ENCODE measurements at regions not wholly inside any gene's neighbourhood (a gene's known extent, or its start where the extent isn't known, plus 50 kb on each side); places are given as distances from the start of the nearest gene placed in this dataset.

- H3K4me1 ChIP-seq (replicated peaks in 1 of 2) = no peaks in the 10 kb centered on the region
- no peak for DNase-seq
- H3K27ac ChIP-seq = no peak overlapping the region
- no peak overlapping the region for H3K4me3 ChIP-seq
- WGBS, 4 donors = 88 to 99% (median 91%) methylated on average over 2 of the region's 2 CpGs
- H3K36me3 ChIP-seq (replicated peaks in 1 of 2) = no peaks in the 10 kb centered on the region
- no peaks in the 10 kb centered on the region for H3K27me3 ChIP-seq
- TF ChIP-seq CTCF (IDR thresholded peaks at IDR 0.05) (no peak), POLR2A (IDR thresholded peaks at IDR 0.05) (no peak)
- no peaks in the 10 kb centered on the region for H3K9me3 ChIP-seq (replicated peaks in 1 of 3)
- intact Hi-C loops (cut with DNase I) = no loop called here
Observed at GRCh38 chr5:146940295-146940694, 61.7 kb upstream of the PPP2R2B start.

GRCh38 chr5:146944019-146944418, 65.5 kb upstream of the PPP2R2B start:
- 89 to 96% (median 94%) methylated on average over 3 of the region's 3 CpGs for WGBS, 4 donors
- H3K4me1 ChIP-seq (replicated peaks in 1 of 2) = no peaks in the 10 kb centered on the region
- no peak overlapping the region for H3K4me3 ChIP-seq
- no peaks in the 10 kb centered on the region for H3K27me3 ChIP-seq
- no peak for DNase-seq
- H3K36me3 ChIP-seq (replicated peaks in 1 of 2) = no peaks in the 10 kb centered on the region
- no peaks in the 10 kb centered on the region for H3K9me3 ChIP-seq (replicated peaks in 1 of 3)
- no peak overlapping the region for H3K27ac ChIP-seq
- no peak for TF ChIP-seq CTCF (IDR thresholded peaks at IDR 0.05)
- TF ChIP-seq POLR2A (IDR thresholded peaks at IDR 0.05) = no peak
- intact Hi-C loops (cut with DNase I) = no loop called here

- no peak overlapping the region for H3K4me3 ChIP-seq
- H3K36me3 ChIP-seq (replicated peaks in 1 of 2) = no peaks in the 10 kb centered on the region
- 66 to 75% (median 73%) methylated on average over 4 of the region's 4 CpGs for WGBS, 4 donors
- no peak overlapping the region for H3K27ac ChIP-seq
- no peaks in the 10 kb centered on the region for H3K27me3 ChIP-seq
- intact Hi-C loops (cut with DNase I) = no loop called here
- H3K9me3 ChIP-seq (replicated peaks in 1 of 3) = no peaks in the 10 kb centered on the region
- TF ChIP-seq POLR2A (IDR thresholded peaks at IDR 0.05) = no peak
- TF ChIP-seq CTCF (IDR thresholded peaks at IDR 0.05) = no peak
- H3K4me1 ChIP-seq (replicated peaks in 1 of 2) = no peaks in the 10 kb centered on the region
- DNase-seq = no peak
Observed at GRCh38 chr5:146944764-146945616, 66.4 kb upstream of the PPP2R2B start.

- Histone ChIP-seq H3K9me3 (replicated peaks in 1 of 3) (no peaks in the 10 kb centered on the region), H3K36me3 (replicated peaks in 1 of 2) (no peaks in the 10 kb centered on the region), H3K27me3 (no peaks in the 10 kb centered on the region), H3K4me3 (no peak overlapping the region), H3K4me1 (replicated peaks in 1 of 2) (no peaks in the 10 kb centered on the region), H3K27ac (no peak overlapping the region)
- intact Hi-C loops (cut with DNase I) = no loop called here
- DNase-seq = no peak
- 68 to 78% (median 74%) methylated on average over 5 of the region's 5 CpGs for WGBS, 4 donors
- TF ChIP-seq CTCF (IDR thresholded peaks at IDR 0.05) = no peak
- TF ChIP-seq POLR2A (IDR thresholded peaks at IDR 0.05) = no peak
Observed at GRCh38 chr5:146945617-146946084, 67.1 kb upstream of the PPP2R2B start.
